GM23338 (cell line): ENCODE measurements at regions not wholly inside any gene's neighbourhood (a gene's known extent, or its start where the extent isn't known, plus 50 kb on each side); places are given as distances from the start of the nearest gene placed in this dataset.

Source experiments
- ATAC-seq: fragments of 200-7000 bp; cut with Tn5 transposase; 3 replicates; pipeline ENCODE4 v1.9.1; 2020
- DNase-seq: peaks from one replicate; pipeline ENCODE4 v3.0.0-alpha.2; 2015; ENCODE audit warnings: low spot score
- H2AFZ ChIP-seq: fragments of 200-600 bp; sonication (generic); 2 replicates; pipeline ENCODE4 v1.8.0; 2016; ENCODE audit warnings: antibody characterized with exemption, mild to moderate bottlenecking, moderate library complexity
- H3F3A ChIP-seq: fragments of 200-600 bp; sonication (generic); replicated peaks from 2 replicates; pipeline ENCODE4 v1.8.0; 2017; ENCODE audit warnings: antibody characterized with exemption, mixed run types, low read depth
- H3K27ac ChIP-seq: fragments of 200-600 bp; sonication (generic); 2 replicates; pipeline ENCODE4 v1.6.1; 2016; ENCODE audit warnings: low read depth
- H3K27me3 ChIP-seq: fragments of 200-600 bp; sonication (generic); 2 replicates; pipeline ENCODE4 v1.8.0; 2016; ENCODE audit warnings: mild to moderate bottlenecking, mixed run types, moderate library complexity; ENCODE audit not compliant: insufficient read depth
- H3K36me3 ChIP-seq: fragments of 200-600 bp; sonication (generic); 2 replicates; pipeline ENCODE4 v1.8.0; 2016; ENCODE audit warnings: mild to moderate bottlenecking; ENCODE audit not compliant: insufficient read depth
- H3K4me1 ChIP-seq: fragments of 200-600 bp; sonication (generic); 2 replicates; pipeline ENCODE4 v1.8.0; 2016; ENCODE audit warnings: mild to moderate bottlenecking, moderate library complexity; ENCODE audit not compliant: insufficient read depth
- H3K4me2 ChIP-seq: fragments of 200-600 bp; sonication (generic); 2 replicates; pipeline ENCODE4 v1.7.1; 2017; ENCODE audit warnings: mixed run types
- H3K4me3 ChIP-seq: fragments of 200-600 bp; sonication (generic); 2 replicates; pipeline ENCODE4 v1.6.1; 2016; ENCODE audit warnings: mixed run types
- H3K79me2 ChIP-seq: fragments of 200-600 bp; sonication (generic); replicated peaks from 2 replicates; pipeline ENCODE4 v1.8.0; 2017; ENCODE audit warnings: mild to moderate bottlenecking; ENCODE audit not compliant: insufficient read depth
- H3K9me2 ChIP-seq: fragments of 200-600 bp; sonication (generic); 2 replicates; pipeline ENCODE4 v1.8.0; 2017; ENCODE audit not compliant: insufficient read depth
- H4K20me1 ChIP-seq: fragments of 200-600 bp; sonication (generic); replicated peaks from 2 replicates; pipeline ENCODE4 v1.8.0; 2017; ENCODE audit warnings: mild to moderate bottlenecking; ENCODE audit not compliant: insufficient read depth
- H3K27ac Mint-ChIP-seq: 2 replicates; pipeline ENCODE4 v1.8.0; 2020; ENCODE audit warnings: inconsistent platforms, mild to moderate bottlenecking, moderate library complexity, mixed read lengths
- H3K27me3 Mint-ChIP-seq: 3 replicates; pipeline ENCODE4 v1.8.0; 2022; ENCODE audit warnings: low read depth, mild to moderate bottlenecking, moderate library complexity, mixed read lengths, inconsistent platforms; ENCODE audit not compliant: insufficient read depth, poor library complexity
- H3K36me3 Mint-ChIP-seq: 3 replicates; pipeline ENCODE4 v1.8.0; 2021; ENCODE audit warnings: low read depth, mild to moderate bottlenecking, inconsistent platforms, moderate library complexity, mixed read lengths
- H3K4me1 Mint-ChIP-seq: 3 replicates; pipeline ENCODE4 v1.8.0; 2020; ENCODE audit warnings: mild to moderate bottlenecking, inconsistent platforms, mixed read lengths
- H3K4me3 Mint-ChIP-seq: 3 replicates; pipeline ENCODE4 v1.8.0; 2021; ENCODE audit warnings: moderate library complexity, mild to moderate bottlenecking, inconsistent platforms, mixed read lengths
- H3K9me3 Mint-ChIP-seq: 3 replicates; pipeline ENCODE4 v1.8.0; 2020; ENCODE audit warnings: moderate library complexity, mild to moderate bottlenecking, inconsistent platforms, mixed read lengths
- CREB1 ChIP-seq: fragments of 250-450 bp; sonication (Bioruptor Pico); IDR thresholded peaks from 2 replicates; pipeline ENCODE4 v1.5.0; 2020; ENCODE audit warnings: low read depth, mild to moderate bottlenecking, moderate library complexity
- CTCF ChIP-seq, 2 experiments: fragments of 200-600 bp in 1 of 2; sonication (generic) in 1 of 2; conservative IDR thresholded peaks; 2 replicates each; pipeline versions ENCODE4 v1.5.1 to v1.6.1; 2016 to 2017; ENCODE audit warnings: antibody characterized with exemption in 2 of 2, low read depth in 2 of 2, mild to moderate bottlenecking in 2 of 2, moderate library complexity in 1 of 2
- ETS1 ChIP-seq: IDR thresholded peaks from 2 replicates; pipeline ENCODE4 v1.6.1; 2016; ENCODE audit warnings: antibody characterized with exemption
- EZH2 ChIP-seq: fragments of 200-600 bp; sonication (generic); IDR thresholded peaks from one replicate; pipeline ENCODE4 v1.8.0; 2017; ENCODE audit warnings: antibody characterized with exemption, mild to moderate bottlenecking, low read depth; ENCODE audit not compliant: unreplicated experiment
- EZH2phosphoT487 ChIP-seq: fragments of 200-600 bp; sonication (generic); IDR thresholded peaks from one replicate; pipeline ENCODE4 v1.8.1; 2018; ENCODE audit warnings: antibody characterized with exemption; ENCODE audit not compliant: unreplicated experiment
- JUNB ChIP-seq: IDR thresholded peaks from one replicate; pipeline ENCODE4 v1.6.1; 2016; ENCODE audit warnings: antibody characterized with exemption; ENCODE audit not compliant: unreplicated experiment
- NANOG ChIP-seq: IDR thresholded peaks from 2 replicates; pipeline ENCODE4 v1.6.1; 2016; ENCODE audit warnings: antibody characterized with exemption, borderline replicate concordance
- POLR2AphosphoS5 ChIP-seq: IDR thresholded peaks from 2 replicates; pipeline ENCODE4 v1.6.1; 2016; ENCODE audit warnings: antibody characterized with exemption, low read depth
- REST ChIP-seq: IDR thresholded peaks from one replicate; pipeline ENCODE4 v1.6.1; 2018; ENCODE audit warnings: antibody characterized with exemption; ENCODE audit not compliant: unreplicated experiment
- ZNF114 ChIP-seq: fragments of 250-450 bp; sonication (Bioruptor Pico); IDR thresholded peaks from 2 replicates; pipeline ENCODE4 v1.5.0; 2020; ENCODE audit warnings: mild to moderate bottlenecking, moderate library complexity
- ZNF331 ChIP-seq: fragments of 250-450 bp; sonication (Bioruptor Pico); IDR thresholded peaks from 2 replicates; pipeline ENCODE4 v1.5.0; 2020; ENCODE audit warnings: low read depth, mild to moderate bottlenecking, moderate library complexity

- H3K4me1 Mint-ChIP-seq = no peaks in the 10 kb centered on the region
- ATAC-seq (no peak), DNase-seq (no peak)
- Histone ChIP-seq H3K4me1 (no peaks in the 10 kb centered on the region), H3K9me2 (no peaks in the 10 kb centered on the region), H3K27ac (no peak overlapping the region), H3F3A (no peaks in the 10 kb centered on the region), H3K4me3 (no peak overlapping the region), H2AFZ (no peak overlapping the region), H3K4me2 (no peak overlapping the region), H4K20me1 (no peaks in the 10 kb centered on the region), H3K36me3 (no peaks in the 10 kb centered on the region), H3K79me2 (no peaks in the 10 kb centered on the region), H3K27me3 (no peaks in the 10 kb centered on the region)
- H3K27me3 Mint-ChIP-seq = peaks cover 10% of the 10 kb centered on the region
- H3K9me3 Mint-ChIP-seq = peaks cover 11% of the 10 kb centered on the region
- no peak for TF ChIP-seq ZNF114
- TF ChIP-seq JUNB = no peak
- no peak for TF ChIP-seq ZNF331 (CRISPR knock-in tag)
- H3K27ac Mint-ChIP-seq = no peak overlapping the region
- peaks cover 2% of the 10 kb centered on the region; the same call in 1 of the 3 replicates for H3K36me3 Mint-ChIP-seq
- H3K4me3 Mint-ChIP-seq = no peak overlapping the region
These were observed 64.4 kb upstream of the HRH1 start for GRCh38 chr3:11089931-11090330.

GRCh38 chr3:11090551-11090950 is 63.7 kb upstream of the HRH1 start:
- ATAC-seq = no peak
- Histone ChIP-seq H3F3A (no peaks in the 10 kb centered on the region), H3K4me2 (no peak overlapping the region), H4K20me1 (no peaks in the 10 kb centered on the region), H3K36me3 (no peaks in the 10 kb centered on the region), H2AFZ (no peak overlapping the region), H3K4me3 (no peak overlapping the region), H3K9me2 (no peaks in the 10 kb centered on the region), H3K79me2 (no peaks in the 10 kb centered on the region), H3K27ac (no peak overlapping the region), H3K27me3 (no peaks in the 10 kb centered on the region), H3K4me1 (no peaks in the 10 kb centered on the region)
- peaks cover 12% of the 10 kb centered on the region for H3K27me3 Mint-ChIP-seq
- peaks cover 2% of the 10 kb centered on the region; the same call in 1 of the 3 replicates for H3K36me3 Mint-ChIP-seq
- no peaks in the 10 kb centered on the region for H3K4me1 Mint-ChIP-seq
- no peak for TF ChIP-seq EZH2
- H3K27ac Mint-ChIP-seq = no peak overlapping the region
- H3K9me3 Mint-ChIP-seq = peaks cover 11% of the 10 kb centered on the region
- no peak for DNase-seq
- no peak overlapping the region for H3K4me3 Mint-ChIP-seq

- no peaks in the 10 kb centered on the region for H3K36me3 ChIP-seq
- no peaks in the 10 kb centered on the region for H3F3A ChIP-seq
- DNase-seq = no peak
- Mint-ChIP-seq H3K9me3 (peaks cover 11% of the 10 kb centered on the region), H3K4me1 (peaks cover 2% of the 10 kb centered on the region; the same call in 2 of the 3 replicates), H3K27ac (no peak overlapping the region), H3K4me3 (no peak overlapping the region), H3K27me3 (peaks cover 15% of the 10 kb centered on the region), H3K36me3 (peaks cover 2% of the 10 kb centered on the region; the same call in 1 of the 3 replicates)
- H3K27me3 ChIP-seq = no peaks in the 10 kb centered on the region
- no peaks in the 10 kb centered on the region for H3K79me2 ChIP-seq
- H4K20me1 ChIP-seq = no peaks in the 10 kb centered on the region
- H3K9me2 ChIP-seq = no peaks in the 10 kb centered on the region
- H3K4me3 ChIP-seq = no peak overlapping the region
- peaks cover under 1% of the 10 kb centered on the region; the same call in 1 of the 2 replicates for H3K4me1 ChIP-seq
- no peak overlapping the region for H3K27ac ChIP-seq
- no peak for ATAC-seq
- H3K4me2 ChIP-seq = no peak overlapping the region
- H2AFZ ChIP-seq = no peak overlapping the region; the same call in 1 of the 2 replicates
- TF ChIP-seq NANOG = no peak
- TF ChIP-seq JUNB = no peak
- no peak for TF ChIP-seq POLR2AphosphoS5
- TF ChIP-seq ZNF114 = no peak
- no peak for TF ChIP-seq ZNF331 (CRISPR knock-in tag)
- no peak for TF ChIP-seq REST
- TF ChIP-seq EZH2phosphoT487 = no peak
- TF ChIP-seq CTCF (conservative IDR thresholded peaks at IDR 0.05; ENCODE audit: low read depth in 2 of 2) = no peak
- no peak for TF ChIP-seq ETS1
- TF ChIP-seq EZH2 = no peak
- no peak for TF ChIP-seq CREB1 (CRISPR knock-in tag)
These were observed 63.2 kb upstream of the HRH1 start for GRCh38 chr3:11091088-11091590.
